ENCODE measurements at regions not wholly inside any gene's neighbourhood (a gene's known extent, or its start where the extent isn't known, plus 50 kb on each side); places are given as distances from the start of the nearest gene placed in this dataset.
"Not testable (repeated sequence)": the region's sequence is repeated elsewhere in the genome, so short reads cannot be mapped to it uniquely, and the experiment has no call there.

- DNase-seq (ENCODE audit: low read depth) = not testable (repeated sequence)
Measured at GRCh38 chr2:87457129-87457499, 290.8 kb upstream of the PLGLB2 start.

- not testable (repeated sequence) for DNase-seq (ENCODE audit: low read depth)
Measured at GRCh38 chr2:87458938-87459337, 288.9 kb upstream of the PLGLB2 start.

- DNase-seq (ENCODE audit: low read depth) = not testable (repeated sequence)
Measured at GRCh38 chr2:87460104-87460503, 287.8 kb upstream of the PLGLB2 start.

- DNase-seq (ENCODE audit: low read depth) = not testable (repeated sequence)
Measured at GRCh38 chr2:87460662-87461061, 287.2 kb upstream of the PLGLB2 start.

- not testable (repeated sequence) for DNase-seq (ENCODE audit: low read depth)
Measured at GRCh38 chr2:87461671-87462070, 286.2 kb upstream of the PLGLB2 start.

GRCh38 chr2:87464219-87464618 is 283.7 kb upstream of the PLGLB2 start:
- DNase-seq (ENCODE audit: low read depth) = not testable (repeated sequence)

GRCh38 chr2:87465730-87466129 is 282.2 kb upstream of the PLGLB2 start:
- DNase-seq (ENCODE audit: low read depth) = not testable (repeated sequence)

- not testable (repeated sequence) for DNase-seq (ENCODE audit: low read depth)
Measured at GRCh38 chr2:87466591-87467120, 281.2 kb upstream of the PLGLB2 start.

GRCh38 chr2:87468429-87468981 is 279.4 kb upstream of the PLGLB2 start:
- DNase-seq (ENCODE audit: low read depth) = not testable (repeated sequence)

GRCh38 chr2:87469180-87470151 is 278.4 kb upstream of the PLGLB2 start:
- not testable (repeated sequence) for DNase-seq (ENCODE audit: low read depth)

GRCh38 chr2:87470381-87471380 is 277.2 kb upstream of the PLGLB2 start:
- DNase-seq (ENCODE audit: low read depth) = not testable (repeated sequence)

- not testable (repeated sequence) for DNase-seq (ENCODE audit: low read depth)
Measured at GRCh38 chr2:87471478-87471877, 276.4 kb upstream of the PLGLB2 start.

GRCh38 chr2:87476223-87476872 is 271.5 kb upstream of the PLGLB2 start:
- not testable (repeated sequence) for DNase-seq (ENCODE audit: low read depth)

GRCh38 chr2:87476936-87477335 is 271.0 kb upstream of the PLGLB2 start:
- not testable (repeated sequence) for DNase-seq (ENCODE audit: low read depth)

GRCh38 chr2:87477669-87478428 is 270.0 kb upstream of the PLGLB2 start:
- DNase-seq (ENCODE audit: low read depth) = not testable (repeated sequence)

GRCh38 chr2:87478911-87479310 is 269.0 kb upstream of the PLGLB2 start:
- not testable (repeated sequence) for DNase-seq (ENCODE audit: low read depth)

GRCh38 chr2:87483093-87483680 is 264.7 kb upstream of the PLGLB2 start:
- not testable (repeated sequence) for DNase-seq (ENCODE audit: low read depth)

- DNase-seq (ENCODE audit: low read depth) = not testable (repeated sequence)
Measured at GRCh38 chr2:87484363-87484762, 263.5 kb upstream of the PLGLB2 start.

GRCh38 chr2:87485455-87485854 is 262.4 kb upstream of the PLGLB2 start:
- not testable (repeated sequence) for DNase-seq (ENCODE audit: low read depth)

- DNase-seq (ENCODE audit: low read depth) = not testable (repeated sequence)
Measured at GRCh38 chr2:87485884-87486283, 262.0 kb upstream of the PLGLB2 start.
